HS-5 (cell line): ENCODE measurements at regions not wholly inside any gene's neighbourhood (a gene's known extent, or its start where the extent isn't known, plus 50 kb on each side); places are given as distances from the start of the nearest gene placed in this dataset.
"Not testable (repeated sequence)": the region's sequence is repeated elsewhere in the genome, so short reads cannot be mapped to it uniquely, and the experiment has no call there.

Experiments
- DNase-seq: peaks from one replicate; pipeline ENCODE4 v3.0.0-alpha.2; 2012; ENCODE audit warnings: low read depth

- no peak for DNase-seq
Measured at GRCh38 chrX:6990552-6991193, 156.8 kb upstream of the STS start.

- no peak for DNase-seq
Measured at GRCh38 chrX:6989858-6990257, 157.7 kb upstream of the STS start.

DNA sequence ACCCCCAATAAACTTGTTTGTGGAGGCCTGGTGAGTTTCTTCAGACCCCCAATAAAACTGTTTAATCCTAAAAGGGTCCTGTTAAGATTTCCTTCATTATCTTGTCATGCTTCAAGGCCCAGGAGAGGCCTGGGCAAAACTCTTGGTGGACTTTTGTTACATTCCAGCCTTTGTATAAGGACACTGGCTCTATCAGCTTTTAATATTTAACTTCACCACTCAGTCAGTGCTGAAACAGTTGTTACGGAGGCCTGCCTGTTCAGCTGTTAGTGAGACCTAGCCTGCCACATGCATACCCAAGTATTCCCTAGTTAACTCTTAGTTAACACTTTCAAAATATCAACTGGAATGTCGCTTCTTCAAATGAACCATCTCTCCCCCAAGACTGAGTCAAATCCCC lies 158.8 kb upstream of the STS start:
- not testable (repeated sequence) for DNase-seq

GRCh38 chrX:6986915-6987314 lies 160.6 kb upstream of the STS start:
- DNase-seq = no peak

GRCh38 chrX:6985537-6985936 lies 162.0 kb upstream of the STS start:
- DNase-seq = no peak

GRCh38 chrX:6983207-6983955 lies 164.1 kb upstream of the STS start:
- no peak for DNase-seq

GRCh38 chrX:6981718-6982406 lies 165.7 kb upstream of the STS start:
- DNase-seq = no peak

- DNase-seq = no peak
Measured at GRCh38 chrX:6980981-6981380, 166.5 kb upstream of the STS start.

DNA sequence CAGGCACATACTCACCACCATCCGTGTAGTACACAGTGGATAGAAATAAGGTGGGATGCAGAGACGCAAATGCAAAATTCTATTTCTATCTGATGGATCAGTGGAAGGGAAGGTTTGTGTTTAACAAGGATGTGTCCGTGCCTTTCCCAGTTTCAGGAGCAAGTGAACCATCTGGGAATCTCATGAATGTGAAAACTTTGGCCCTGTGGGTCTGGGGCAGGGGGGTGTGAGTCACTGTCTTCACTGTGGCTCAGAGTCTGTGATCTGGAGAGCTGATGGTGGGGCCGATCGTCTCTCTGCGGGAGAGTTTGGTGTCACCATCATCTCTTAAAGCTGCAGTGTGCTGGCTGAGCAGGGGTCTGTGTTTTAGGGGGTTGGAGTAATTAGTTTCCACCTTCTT lies 179.3 kb upstream of the STS start:
- DNase-seq = no peak

- no peak for DNase-seq
Measured at GRCh38 chrX:6965729-6966128, 181.8 kb upstream of the STS start.

DNA sequence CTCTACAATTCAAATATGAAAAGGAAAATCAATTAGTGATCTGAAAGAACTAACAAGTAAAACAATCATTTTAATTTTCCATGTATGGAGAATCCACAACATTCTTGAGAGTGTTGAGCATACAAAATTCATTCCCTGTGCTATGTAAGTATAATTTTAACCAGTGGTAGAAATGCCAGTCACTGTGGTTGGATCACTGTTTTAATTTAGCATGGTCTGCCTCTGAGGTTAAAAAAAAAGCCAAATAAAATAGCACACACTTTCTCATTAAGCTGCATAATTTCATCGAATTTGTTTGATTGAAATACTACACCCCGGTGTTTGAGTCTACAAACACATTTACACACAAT lies 185.5 kb upstream of the STS start:
- no peak for DNase-seq

GRCh38 chrX:6961286-6962005 lies 186.1 kb upstream of the STS start:
- no peak for DNase-seq

DNA sequence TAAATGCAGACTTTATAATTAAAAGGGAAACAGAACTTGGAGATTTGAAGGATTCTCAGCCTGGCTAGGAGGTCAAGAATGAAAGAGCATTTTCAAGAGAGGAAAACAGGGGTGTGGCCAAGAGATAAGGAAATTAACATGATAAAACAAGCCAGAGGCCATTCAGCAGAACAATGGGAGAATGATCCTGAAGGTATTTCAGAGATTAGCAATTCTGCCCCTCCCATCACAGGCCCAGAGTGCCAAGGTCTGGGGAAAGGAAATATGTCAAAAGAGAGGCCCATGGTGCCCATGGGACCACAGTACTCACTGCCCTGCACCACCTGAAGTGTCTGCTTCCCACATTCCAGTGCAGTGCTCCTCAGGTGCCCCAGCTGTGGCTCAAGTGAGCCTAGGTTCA lies 188.5 kb upstream of the STS start:
- DNase-seq = no peak

DNA sequence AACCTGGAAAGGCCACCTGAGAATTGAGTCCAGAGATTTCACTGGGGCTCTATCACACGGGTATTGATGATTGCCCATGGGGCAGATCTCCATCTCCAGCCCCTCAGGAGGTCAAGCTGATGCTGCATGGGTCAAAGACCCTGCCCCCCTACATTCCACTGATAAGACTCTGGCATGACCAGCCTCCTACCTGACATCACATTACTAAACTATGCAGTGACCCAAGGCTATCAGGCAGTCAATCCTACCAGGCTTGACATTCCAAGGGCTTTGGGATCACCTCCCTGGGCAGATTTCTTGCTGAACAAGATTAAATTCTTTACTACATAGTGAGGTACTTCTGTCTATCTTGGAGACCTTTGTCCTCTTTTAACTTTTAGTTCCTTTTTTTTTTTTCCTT lies 192.7 kb upstream of the STS start:
- DNase-seq = no peak

DNA sequence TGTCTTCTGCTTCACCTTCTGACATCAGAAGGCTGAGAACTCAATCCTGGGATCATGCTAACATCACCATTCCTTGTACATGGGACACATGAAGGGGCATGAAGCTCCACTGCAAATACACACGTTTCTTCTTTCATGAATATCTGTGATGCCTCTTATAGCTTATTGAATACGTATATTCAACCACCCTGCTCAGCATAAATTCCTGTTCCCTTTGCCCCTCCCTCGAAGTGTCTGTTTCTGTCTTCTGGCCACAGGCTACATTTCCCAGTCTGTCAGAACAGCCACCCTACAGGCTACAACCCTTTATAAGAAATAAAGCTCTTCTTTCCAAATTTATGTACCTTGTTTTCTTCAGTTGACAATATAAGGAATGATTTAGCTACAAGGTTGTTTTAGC lies 201.3 kb upstream of the STS start:
- no peak for DNase-seq

GRCh38 chrX:6941041-6941440 lies 206.5 kb upstream of the STS start:
- peak; percentile 5 for DNase-seq

DNA sequence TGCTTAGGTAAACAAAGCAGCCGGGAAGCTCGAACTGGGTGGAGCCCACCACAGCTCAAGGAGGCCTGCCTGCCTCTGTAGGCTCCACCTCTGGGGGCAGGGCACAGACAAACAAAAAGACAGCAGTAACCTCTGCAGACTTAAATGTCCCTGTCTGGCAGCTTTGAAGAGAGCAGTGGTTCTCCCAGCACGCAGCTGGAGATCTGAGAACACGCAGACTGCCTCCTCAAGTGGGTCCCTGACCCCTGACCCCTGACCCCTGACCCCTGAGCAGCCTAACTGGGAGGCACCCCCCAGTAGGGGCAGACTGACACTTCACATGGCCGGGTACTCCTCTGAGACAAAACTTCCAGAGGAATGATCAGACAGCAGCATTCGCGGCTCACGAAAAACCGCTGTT lies 214.6 kb upstream of the STS start:
- not testable (repeated sequence) for DNase-seq

DNA sequence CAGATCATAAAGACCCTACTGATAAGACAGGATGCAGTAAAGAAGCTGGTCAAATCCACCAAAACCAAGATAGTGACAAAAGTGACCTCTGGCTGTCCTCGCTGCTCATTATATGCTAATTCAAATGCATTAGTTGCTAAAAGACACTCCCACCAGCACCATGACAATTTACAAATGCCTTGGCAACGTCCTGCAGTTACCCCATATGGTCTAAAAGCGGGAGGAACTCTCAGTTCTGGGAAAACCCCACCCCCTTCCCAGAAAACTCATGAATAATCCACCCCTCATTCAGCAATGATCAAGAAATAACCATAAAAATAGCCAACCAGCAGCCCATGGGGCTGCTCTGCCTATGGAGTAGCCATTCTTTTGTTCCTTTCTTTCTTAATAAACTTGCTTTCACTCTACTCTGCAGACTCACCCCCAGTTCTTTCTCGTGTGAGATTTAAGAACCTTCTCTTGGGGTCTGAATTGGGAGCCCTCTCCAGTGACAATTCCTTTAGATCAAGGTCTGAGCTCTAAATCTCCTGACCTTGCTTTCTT lies 217.1 kb upstream of the STS start:
- no peak for DNase-seq

- DNase-seq = no peak
Measured at GRCh38 chrX:6924443-6925077, 223.0 kb upstream of the STS start.

- DNase-seq = no peak
Measured at GRCh38 chrX:6917666-6918065, 229.8 kb upstream of the STS start.

DNA sequence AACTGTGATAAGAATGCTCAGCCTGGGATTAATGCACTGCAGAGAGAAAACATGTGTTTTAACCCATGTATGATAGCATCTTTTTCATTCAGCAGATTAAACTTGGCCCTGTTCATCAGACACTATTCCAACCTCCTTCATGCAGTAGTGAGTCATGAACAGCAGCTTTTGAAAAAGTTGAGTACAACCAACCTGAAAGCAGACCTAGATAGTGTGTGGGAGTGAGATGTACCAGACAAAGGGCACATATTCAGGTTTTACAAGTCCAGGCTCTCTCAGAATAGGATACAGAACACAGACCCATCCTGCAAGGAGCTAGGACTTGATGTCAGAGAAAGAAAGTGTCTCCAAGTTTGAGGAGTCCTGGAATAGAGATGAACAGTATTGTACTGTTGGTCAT lies 237.3 kb upstream of the STS start:
- DNase-seq = no peak

DNA sequence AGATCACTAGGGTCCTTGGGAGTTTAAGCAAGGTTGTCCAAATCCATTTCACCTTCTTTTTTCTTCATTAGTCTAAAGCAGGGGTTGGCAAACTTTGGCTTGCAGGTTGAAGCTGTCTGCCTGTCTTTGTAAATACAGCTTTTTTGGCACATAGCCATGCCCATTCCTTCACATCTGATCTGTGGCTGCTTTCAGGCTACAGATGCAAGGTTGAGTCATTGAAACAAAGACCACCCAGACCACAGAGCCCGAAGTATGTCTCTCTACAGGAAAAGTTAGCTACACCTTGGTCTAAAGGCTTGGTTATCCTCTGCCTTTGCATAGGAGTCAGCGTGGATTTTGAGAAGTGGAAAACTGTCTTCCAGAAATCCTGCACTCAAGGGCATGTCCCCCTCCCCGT lies 238.1 kb upstream of the STS start:
- DNase-seq = no peak
